ENCODE measurements at regions not wholly inside any gene's neighbourhood (a gene's known extent, or its start where the extent isn't known, plus 50 kb on each side); places are given as distances from the start of the nearest gene placed in this dataset.
"Not testable (repeated sequence)": the region's sequence is repeated elsewhere in the genome, so short reads cannot be mapped to it uniquely, and the experiment has no call there.

DNA sequence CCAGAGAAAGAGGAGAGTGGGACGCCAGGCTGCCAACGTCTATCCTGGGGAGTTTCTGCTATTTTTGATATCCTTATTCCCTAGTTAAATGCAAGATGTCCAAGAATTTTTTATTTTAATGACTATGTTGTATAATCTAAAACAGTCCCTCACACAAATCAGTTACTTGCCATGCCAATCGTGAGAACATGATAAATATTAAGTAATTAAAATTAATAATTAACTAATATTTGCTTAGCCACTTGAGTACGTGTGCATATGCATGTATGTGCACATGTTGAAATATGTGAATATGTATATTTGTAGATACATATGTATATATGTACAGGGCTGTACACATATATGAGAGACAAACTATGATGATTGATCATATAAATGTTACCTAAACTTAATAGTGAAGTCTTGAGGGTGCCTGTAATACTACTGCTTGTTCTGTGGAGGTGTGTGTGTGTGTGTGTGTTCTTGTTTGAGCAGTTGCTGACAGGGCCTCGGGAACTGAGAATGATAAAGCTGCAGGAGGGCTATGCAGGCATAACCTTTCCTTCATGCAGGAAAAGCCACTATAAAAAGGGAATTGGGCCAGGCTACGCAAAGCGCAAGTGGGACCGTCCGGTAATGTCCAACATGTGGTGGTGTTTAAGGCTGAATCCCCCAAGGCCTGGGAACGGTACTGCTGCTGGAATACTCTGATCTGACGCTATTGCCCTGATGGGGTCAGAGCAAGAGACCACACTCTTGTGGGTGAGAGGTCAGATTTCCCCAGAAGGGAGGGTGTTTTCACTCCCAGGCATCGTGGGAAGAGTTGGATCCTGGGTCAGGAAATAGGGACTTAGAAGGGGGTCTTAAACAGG lies 148.3 kb upstream of the TBX18 start:
- no peak for DNase-seq

DNA sequence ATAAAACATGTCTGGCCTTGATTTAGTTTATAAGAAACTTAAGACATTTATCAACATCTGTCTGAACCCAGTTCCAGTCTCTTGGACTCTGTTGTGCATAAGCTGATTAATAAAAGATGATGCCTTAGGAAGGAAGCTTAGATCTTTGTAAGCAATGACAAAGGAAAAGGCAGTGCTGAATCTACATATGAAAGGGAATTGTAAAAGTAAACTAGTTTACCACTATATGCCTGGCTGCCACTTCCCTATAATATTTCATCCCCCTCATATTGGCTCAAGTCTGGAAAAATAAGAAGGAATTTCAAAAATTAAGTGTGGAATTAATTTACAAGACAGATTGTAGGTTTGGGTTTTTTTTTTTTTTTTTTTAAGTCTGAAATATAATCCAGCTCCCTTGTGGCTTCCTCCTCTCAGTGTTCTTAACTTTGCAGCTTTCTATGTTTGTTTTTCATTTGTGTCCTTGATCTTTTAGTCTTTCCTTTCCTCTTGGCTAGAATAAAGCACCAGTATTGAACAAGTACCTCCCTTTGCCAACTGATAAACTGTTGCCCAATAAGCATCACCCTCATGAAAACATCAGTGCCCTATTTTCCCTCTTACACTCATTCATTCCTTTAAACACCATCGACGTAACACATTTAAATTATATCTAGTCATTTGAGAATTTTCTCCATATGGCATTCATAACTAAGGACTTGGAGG lies 146.7 kb upstream of the TBX18 start:
- no peak for DNase-seq

DNA sequence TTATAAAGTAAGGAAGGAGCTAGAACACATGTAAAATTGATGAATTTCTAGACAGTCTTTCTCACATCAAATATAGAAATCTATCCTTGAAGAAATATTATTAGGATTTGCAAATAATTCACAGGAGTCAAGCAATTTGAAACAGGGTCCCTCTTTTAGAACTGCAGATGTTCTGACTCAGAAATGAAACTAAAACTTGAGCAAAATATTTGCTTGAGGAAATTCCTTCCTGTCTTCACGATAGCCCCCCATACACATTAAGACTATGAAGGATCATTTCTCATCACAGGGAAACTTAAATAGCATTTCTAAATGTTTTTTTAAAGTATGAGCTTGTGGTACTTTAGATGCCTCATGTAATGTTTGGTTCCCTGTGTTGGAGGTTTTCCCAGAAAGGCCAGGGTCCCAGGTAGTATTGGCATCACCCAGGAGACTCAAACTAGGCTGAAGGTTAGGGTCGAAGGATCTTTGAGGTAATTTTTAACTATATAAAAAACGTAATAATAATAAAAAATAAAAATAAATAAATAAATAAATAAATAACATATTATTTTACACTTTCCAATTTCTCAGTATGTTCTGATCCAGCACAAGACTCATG lies 144.0 kb upstream of the TBX18 start:
- no peak for DNase-seq

DNA sequence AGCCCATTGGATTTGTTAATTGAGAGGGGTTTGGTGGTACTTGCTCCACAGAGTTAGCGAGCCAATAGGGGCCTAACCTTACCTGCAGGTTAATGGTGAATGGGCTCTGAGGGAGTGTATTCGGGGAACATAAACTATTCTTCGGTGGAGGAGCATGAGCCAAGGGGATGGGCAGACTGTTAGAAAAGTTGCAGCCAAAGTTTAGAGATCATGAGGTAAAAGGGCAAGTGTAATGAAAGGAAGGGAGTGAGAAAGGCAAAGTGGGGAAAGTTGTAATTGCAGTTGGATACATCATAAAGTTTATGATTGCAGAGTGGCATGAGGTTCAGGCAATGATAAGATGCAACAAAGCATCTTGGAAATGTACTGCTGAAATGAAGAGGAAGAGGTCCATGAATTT lies 142.1 kb upstream of the TBX18 start:
- DNase-seq = no peak

DNA sequence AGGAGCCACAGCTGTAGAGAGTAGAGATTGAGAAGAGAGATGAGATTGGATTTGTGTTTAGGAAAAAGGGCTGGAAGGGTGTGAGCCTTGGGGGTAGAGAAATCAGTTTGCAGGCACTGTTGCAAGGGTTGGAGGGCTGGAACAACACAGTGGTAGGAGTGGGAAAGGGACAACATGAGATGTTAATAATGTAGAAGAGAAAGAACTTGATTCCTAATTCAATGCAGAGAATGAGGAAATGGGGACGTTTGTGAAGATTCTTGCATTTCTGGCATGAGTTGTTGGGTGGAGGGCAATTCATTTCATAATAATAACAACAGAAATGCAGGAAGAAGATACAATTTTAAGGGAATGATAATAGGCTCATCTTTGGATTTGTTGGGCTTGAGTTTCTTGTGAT lies 141.4 kb upstream of the TBX18 start:
- DNase-seq = no peak

DNA sequence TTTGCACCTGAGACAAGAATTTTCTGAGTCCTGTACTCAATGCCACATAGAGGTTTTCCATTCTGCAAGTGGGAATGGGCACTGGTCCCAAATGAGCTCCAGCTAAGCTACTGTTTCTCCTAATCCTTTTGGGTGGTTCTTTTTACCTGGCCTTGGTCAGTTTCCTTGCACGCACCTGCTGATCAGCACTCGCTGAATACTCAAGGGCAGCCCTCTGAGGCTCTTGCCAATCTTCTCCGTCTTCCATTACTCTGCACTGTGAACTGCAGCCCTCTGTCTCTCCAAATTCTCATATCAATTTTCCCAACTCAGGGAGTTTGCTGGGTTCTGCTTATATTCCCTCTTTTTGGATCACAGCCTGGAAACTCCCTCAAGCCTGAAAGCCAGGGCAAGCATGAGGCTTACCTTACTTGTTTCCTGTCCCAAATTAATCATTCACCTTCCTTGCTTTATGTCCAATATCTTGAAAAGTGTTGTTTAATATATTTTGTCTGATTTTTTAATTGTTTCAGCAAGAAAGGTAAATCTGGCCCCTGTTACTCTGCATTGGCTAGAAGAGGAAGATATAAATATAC lies 138.0 kb upstream of the TBX18 start:
- no peak for DNase-seq

DNA sequence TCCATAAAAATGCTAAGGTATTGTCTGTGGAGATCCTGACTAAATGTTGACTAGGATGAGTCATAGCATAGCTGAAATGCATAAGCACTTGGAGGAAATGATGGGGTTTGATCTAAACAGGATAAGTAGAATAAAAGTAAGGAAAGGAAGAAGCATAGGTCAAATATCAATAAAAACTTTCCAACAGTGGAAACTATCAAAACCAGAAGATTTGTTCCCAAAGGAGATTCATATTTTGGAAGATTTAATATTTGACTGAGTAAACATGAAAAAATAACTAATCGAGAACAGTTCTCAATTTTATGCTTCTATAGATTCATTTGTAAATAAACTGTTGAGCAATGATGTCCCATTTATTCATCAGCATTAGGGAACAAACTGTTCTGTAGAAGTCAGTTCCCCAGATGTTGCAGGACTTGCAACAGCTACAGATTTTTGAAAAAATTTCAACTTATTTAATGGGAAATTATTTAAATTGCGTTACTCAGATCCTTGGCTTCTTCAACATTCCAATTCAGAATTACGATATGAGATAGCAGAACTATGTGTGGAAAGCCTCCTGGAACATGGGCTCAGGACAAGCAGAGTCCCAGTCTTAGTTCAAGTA lies 133.7 kb upstream of the TBX18 start:
- no peak for DNase-seq

DNA sequence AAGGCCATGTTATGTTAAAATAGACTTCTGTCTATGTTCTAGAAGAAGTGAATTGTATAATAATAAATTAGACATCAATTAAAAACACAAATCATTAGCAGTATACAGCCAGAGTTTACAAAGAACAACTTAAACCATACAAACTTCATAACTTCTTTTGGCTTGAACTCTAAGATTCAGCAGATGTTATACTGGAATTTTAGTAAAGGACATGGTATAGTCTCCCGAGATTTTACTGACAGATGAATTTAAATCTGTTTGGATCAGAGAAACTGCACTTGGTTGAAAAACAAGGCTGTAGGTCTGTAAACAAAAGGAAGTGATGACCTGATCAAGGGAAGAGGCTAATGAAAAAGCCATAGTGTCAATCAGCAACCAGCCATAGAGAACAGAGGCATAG lies 132.6 kb upstream of the TBX18 start:
- no peak for DNase-seq

DNA sequence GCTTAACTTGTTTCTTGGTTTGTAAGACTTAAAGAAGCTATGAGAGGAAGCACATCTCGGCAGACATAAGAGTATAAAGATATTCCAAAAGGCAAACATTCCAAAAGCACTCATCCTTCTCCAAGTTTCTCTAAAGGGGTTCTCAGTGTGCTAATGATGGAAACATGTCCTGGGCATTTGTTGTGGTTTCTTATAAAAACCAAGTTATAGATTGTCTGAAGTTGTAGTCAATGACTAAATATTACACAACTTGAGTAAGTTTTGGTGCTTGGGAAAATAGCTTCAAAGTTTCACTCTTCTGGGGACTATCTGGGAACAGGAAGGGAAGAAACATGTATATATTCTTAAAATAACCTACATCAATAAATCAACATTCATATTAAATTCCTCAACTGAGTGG lies 128.3 kb upstream of the TBX18 start:
- DNase-seq = no peak

DNA sequence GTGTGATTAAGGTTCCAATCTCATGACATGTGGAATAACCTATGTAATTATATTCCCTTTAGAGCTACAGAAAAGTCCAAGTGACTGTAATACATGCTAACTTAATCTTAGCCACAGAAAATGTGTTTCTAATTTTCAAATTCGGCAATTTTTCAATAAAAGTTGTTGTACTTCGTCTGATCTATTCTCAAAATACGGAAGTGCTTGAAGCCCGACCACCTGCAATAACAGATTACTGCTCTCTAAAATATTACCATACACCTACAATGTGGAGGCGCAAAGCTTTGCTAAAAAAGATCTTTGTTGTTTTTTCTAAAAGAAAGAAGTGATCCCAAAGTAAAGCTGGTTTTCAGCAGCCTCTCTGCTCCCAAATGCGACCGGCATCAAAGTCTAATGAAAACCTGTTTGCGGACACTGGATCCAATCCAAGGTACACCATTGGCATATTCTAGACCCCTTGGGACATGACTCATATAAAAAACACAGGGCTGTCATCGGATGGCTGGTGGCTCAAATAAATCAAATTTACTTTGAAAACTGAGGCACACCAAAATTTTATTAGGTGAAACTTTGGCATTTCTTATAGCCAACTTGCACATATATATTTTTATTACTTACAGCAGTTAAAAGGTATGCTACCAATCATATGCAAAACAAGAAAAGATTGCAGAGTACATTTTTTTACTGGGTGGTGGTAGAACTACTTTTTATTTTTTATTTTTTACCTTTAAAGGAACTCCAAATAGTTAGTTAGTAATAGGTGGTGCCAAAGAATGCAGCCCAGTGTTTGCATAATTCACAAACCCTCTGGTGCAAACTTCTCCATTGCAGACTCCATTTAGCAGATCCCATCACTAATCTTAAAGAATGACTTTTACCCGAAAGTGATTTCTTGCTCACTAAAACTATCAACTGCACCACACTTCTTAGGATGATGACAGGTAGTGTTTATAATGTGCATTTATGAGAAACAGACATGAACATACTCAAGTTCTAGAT lies 118.7 kb upstream of the TBX18 start:
- DNase-seq = no peak

DNA sequence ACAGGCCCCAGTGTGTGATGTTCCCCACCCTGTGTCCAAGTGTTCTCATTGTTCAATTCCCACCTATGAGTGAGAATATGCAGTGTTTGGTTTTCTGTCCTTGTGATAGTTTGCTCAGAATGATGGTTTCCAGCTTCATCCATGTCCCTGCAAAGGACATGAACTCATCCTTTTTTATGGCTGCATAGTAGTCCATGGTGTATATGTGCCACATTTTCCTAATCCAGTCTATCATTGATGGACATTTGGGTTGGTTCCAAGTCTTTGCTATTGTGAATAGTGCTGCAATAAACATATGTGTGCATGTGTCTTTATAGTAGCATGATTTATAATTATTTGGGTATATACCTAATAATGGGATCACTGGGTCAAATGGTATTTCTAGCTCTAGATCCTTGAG lies 115.0 kb upstream of the TBX18 start:
- not testable (repeated sequence) for DNase-seq

DNA sequence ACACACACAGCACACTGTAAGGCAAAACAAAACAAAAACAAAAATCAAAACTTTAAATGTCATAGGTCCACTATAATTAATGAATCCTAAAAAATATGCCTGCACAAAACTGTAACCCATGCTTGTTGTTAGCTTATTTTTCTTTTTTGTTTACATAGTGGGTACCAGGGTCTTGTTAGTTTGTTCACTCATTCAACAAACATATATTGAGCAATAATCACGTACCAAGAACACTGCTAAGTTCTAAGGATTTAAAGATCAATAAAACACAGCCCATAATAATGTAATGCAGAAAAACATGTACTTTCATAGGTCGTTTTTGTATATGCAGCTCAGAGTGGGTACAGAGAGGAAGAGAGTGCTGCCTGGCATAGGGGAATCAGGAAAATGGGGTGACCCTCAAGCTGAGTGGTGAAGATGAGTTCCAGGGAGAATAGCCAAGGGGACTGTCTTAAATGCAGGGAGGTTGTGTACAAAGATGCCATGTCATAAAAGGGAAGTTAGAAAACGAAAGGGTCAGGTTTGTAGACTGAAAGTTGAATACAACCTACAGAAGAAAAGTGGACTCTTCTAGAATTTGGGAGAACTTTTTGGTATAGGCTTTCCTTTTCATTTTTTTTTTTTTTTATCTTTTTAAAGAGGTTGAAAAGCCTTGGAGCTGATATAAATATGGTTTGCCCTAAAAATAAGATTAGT lies 113.3 kb upstream of the TBX18 start:
- DNase-seq = no peak

DNA sequence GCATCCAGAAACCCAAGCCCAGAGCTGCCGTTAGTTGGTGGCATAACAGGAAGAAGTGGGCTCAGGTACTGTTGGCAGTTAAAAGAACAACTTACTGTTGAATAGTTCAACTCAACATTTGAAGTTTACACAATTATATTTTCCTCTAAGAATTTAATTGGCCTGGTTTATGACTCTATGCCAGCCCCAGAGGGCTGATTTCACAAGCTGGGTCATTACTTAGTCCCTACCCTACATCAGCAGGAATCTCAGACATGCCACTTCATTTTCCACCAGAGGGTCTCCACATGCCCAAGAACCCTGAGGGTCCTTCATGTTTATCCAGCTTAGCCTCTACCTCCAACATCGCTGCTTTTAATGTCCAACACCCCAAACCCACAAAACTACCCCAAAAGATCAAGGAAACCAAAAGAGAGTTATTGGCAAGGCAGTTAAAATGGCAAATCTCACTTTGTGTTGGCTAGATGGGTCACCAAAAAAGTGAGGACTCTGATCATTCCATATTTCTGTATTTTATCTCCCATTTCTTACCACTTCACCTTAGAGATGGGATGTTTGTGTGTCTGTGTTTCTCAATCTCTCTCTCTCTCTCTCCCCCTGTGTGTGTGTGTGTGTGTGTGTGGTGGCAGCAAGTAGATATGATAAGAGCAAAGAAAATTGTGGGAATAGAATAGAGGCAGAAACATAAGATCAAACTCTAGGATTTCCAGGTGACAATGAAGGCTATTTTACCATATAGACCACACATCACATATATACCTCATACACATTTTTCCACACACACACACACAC lies 112.5 kb upstream of the TBX18 start:
- no peak for DNase-seq

DNA sequence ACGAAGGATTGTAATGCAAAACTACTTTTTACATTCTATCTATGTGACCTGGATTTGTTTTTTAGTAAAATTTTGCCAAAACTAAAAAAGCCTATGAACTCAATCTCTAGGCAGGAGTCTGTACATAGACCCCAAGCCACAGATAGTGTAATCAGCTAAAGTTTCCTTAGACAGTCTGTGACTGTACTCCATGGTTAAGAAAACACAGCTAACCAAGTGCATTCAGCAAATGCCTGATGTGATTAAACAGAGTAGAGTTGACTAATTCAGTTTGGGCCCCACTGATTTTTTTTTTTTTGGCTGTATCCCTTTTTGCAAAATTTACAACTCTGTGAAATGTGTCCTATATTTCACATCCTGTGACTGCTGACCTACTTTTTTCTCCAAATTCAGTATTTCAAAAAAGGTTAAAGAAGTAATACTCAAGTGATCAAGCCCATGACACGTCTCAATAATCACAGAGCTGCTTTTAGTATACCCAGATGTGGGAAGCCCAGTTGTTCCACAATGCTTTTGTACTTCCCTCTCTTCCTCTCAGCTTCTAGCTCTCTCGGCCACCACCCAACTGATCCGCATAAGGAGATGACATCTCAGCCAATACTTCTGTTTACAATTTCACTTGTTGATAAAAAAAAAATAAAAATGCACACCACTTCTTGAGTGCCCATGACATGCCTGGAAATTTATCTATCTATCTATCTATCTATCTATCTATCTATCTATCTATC lies 108.8 kb upstream of the TBX18 start:
- DNase-seq = no peak

DNA sequence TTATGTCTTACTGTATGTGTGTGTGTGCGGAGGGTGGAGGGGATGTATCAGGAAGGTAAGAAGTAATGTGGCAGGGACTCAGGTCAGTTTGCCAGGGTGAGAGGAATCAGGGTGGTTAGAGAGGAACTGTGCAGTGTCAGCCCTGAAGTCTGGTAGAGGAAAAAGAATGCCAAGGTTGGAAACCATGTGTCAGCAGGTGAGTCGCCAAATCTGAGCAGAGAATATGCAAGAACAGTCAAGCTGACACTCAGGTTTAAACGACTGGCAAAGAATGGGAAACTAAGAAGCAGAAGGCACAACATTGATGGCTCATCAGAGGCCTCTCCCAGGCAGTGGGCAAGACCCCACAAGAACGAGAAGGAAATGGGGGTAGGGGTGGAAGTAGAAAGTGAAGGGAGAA lies 107.5 kb upstream of the TBX18 start:
- DNase-seq = no peak

DNA sequence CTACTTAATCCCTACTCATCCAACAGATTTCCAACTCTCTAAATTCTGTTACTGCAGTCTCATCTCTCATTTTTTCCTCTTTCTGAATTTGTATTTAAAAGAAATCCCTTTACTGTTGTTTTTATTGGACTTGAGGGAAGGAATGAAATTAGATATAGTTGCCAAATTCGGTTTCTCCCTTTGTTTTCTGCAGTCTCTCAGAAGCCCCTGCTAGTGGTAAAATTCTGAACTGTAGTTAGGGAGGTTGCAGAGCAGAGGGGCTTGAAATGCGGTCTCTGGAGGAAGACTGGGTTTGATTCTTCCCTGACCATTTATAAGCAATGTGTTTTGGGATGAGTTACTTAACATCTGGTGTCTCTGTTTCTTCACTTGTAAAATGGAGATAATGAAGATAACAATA lies 106.3 kb upstream of the TBX18 start:
- DNase-seq = no peak

DNA sequence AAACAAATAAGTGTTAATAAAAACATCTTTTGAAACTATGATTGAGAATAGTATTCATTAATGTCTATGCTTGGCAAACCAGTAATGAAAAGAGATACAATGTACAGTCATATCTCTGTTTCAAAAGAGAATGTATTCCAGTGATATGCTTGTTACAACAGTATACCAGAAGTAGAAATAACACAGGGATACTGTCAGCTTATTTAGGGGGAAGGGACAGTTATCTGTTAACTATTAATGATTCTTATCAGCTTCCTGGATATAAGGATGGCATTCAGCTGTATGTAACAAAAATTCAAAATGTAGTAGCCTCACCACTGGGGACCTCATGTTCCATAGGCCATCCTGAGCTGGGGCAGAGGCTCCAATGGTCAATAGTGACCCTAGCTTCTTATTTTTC lies 103.8 kb upstream of the TBX18 start:
- DNase-seq = no peak

DNA sequence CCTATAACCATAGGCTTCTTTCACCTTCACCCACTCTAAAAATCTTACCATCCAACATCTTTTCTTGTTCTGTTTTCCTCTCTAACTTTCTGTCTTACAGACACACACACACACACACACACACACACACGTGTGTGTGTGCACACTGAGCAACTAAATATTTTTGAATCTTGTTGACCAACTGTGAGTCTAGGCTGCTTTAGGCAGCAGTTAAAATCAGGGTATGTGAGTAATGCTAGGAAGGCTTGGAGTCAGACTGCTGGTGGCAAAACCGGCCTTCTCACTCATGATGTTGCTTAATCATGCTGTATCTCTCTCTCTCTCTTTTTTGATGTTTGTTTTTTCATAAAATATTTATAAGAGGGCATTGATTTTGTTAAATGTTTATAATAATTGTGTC lies 103.1 kb upstream of the TBX18 start:
- DNase-seq = no peak

DNA sequence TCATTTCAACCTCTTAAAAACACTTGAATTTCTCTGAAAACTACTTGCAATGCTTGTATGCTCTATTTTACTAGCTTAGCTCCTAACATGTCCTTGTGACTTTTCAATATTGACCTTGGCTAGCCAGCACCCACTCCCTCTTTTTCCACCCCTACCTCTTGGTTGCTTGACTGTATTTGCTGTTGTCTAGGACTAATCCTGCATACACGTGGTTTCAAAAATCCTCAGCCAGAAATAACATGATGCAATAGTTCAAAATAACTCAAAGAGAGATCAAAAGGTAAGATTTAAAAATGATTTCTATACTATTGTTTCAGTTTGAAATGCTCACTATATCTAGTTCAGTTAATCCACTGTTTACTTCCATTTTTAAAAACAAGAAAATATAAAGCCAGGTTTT lies 102.3 kb upstream of the TBX18 start:
- DNase-seq = no peak

DNA sequence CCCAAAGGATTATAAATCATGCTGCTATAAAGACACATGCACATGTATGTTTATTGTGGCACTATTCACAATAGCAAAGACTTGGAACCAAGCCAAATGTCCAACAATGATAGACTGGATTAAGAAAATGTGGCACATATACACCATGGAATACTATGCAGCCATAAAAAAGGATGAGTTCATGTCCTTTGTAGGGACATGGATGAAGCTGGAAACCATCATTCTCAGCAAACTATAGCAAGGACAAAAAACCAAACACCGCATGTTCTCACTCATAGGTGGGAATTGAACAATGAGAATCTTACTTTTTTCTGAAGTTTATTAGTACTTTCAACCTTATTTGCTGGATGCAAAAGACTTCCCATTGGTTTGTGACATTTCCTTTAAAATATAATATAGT lies 101.0 kb upstream of the TBX18 start:
- DNase-seq = not testable (repeated sequence)

Measured in RPMI8226 (cell line).